Prostate gland (tissue), 2 donors: ENCODE measurements at regions not wholly inside any gene's neighbourhood (a gene's known extent, or its start where the extent isn't known, plus 50 kb on each side); places are given as distances from the start of the nearest gene placed in this dataset.

Experiments used
- CTCF ChIP-seq, 4 experiments: fragments of 200-600 bp in 2 of 4; fragments of 450-650 bp in 2 of 4; sonication (generic) in 2 of 4; IDR thresholded peaks; 1 replicate in 3 of 4; 2 replicates in 1 of 4; pipeline ENCODE4 v1.5.1; 2016 to 2019; ENCODE audit warnings: antibody characterized with exemption in 4 of 4, mild to moderate bottlenecking in 2 of 4, moderate library complexity in 2 of 4
- POLR2AphosphoS5 ChIP-seq: sonication (generic); formaldehyde crosslinking; IDR thresholded peaks from one replicate; pipeline ENCODE4 v1.6.1; 2017; ENCODE audit warnings: antibody characterized with exemption

- no peak for TF ChIP-seq CTCF (IDR thresholded peaks at IDR 0.05)
- TF ChIP-seq POLR2AphosphoS5: no peak
These were observed 428.7 kb downstream of the ISL1 start for GRCh38 chr5:51811883-51812471.
